UCSD-AML1 (cell line): ENCODE measurements at regions not wholly inside any gene's neighbourhood (a gene's known extent, or its start where the extent isn't known, plus 50 kb on each side); places are given as distances from the start of the nearest gene placed in this dataset.

Experiments used
- DNase-seq: peaks from one replicate; lab custom pipeline; 2025; ENCODE audit not compliant: unreplicated experiment; lab: John Stamatoyannopoulos, UW

- DNase-seq, result no peak
Measured at GRCh38 chr1:199762572-199762971, 264.9 kb upstream of the NR5A2 start.

DNA sequence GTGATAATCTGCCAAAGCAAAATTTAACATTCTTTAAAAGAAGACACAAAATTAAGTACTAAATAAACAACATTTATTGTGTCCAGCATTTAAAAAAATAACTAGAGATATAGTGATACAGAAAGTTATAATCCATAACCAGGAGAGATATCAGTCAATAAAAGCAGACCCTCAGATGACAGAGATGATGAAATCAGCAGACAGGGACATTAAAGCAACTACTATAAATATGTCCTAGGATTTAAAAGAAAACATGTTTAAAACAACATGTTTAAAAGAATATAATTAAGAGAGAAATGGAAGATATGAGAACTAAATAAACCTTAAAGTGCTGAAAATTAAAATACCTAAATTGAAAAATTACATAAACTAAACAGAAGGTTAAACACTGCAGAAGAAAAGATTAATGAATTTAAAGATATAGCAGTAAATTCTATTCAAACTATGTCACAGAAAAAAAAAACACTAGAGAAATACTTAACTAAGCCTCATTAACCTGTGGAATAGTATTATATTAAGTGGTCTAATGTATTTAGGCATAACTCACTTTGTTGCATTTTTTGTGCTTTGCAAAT is 261.2 kb upstream of the NR5A2 start:
- DNase-seq, result no peak

- DNase-seq, result no peak
Measured at GRCh38 chr1:199767700-199768099, 259.8 kb upstream of the NR5A2 start.

DNA sequence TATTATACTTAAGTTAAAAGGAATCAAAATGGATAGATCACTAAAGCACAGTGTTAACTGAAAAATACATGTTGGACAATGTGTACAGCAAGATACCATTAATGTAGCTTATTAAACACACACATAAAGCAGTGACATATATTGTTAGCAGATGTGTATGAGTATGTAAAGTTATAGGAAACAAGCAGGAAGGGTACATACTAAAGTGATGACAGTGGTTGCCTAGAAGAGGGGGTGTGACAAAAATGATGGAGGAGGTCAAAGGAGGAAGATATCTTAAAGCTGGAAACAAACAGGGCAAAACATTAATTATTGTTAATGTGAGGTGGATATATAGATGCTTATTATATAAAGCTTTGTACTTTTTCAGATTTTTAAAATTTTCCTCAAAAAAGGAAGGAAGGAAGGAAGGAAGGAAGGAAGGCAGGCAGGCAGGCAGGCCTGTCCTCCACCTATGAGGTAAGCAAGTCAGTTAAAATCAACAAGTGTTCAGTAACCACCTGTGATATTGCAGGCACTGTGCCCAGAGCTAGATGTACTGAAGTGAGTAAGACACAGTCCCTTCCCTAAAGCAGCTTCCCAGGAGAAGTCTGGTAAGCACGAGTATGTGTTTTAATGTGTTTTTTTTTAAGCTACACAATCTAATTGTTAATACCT is 252.9 kb upstream of the NR5A2 start:
- no peak for DNase-seq

DNA sequence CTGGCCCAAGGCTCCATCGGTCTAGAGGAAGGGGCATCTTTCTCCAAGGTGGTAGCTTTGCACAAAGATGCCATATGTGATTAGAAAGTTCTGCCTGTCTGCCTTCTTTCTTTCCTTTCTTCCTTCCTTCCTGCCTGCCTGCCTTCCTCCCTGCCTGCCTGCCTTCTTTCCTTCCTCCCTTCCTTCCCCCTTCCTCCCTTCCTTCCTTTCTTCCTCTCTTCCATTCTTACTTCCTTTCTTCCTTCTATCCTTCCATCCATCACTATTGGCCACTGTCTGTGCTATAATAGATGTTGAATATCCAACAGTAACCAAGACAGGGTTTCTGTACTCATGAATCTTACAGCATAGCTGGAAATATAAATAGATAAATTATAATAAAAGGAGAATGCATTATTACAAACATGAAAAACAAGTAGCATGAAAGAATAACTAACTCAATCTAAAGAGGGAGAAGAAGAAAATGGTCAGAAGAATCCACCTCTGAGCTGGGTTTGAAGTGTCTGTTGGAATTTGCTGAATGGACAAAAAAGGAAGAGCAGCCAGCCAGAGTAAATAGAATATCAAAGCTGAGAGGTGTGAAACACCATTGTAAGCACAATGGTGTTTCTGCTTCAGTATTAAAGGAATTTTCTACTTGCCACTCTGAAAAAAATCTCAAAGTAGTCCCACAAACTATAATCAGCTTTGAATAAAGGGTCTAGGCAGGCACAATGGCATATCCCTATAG is 250.6 kb upstream of the NR5A2 start:
- no peak for DNase-seq

DNA sequence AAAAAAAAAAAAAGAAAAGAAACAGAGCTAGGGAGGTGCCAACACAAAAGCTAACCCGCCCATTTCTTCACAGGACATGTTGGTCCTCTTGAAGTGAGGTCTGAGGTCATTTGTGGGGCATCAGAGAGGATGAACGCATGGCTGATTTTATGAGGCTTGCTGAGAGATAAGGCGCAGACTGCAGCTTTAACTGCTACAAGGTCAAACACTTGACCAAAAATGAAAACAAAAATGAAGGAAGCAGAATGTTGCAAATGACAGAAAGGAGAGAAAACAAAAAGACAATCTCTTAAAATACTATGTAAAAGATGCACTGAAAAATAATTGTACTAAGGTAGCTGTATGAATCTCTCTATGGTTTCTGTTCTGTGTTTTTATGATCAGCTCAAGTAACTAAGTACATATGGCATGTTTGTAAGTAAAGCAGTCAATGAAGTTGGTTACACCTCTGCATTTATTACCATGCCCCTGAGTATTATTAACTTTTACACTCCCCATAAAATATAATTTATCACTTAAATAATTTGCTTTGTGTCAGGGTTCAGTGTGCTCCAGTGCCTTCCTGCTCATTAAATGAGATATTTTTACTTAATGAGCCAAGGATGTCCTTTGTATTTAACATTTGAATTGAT is 249.1 kb upstream of the NR5A2 start:
- no peak for DNase-seq

GRCh38 chr1:199780091-199780490 is 247.4 kb upstream of the NR5A2 start:
- DNase-seq, result no peak

DNA sequence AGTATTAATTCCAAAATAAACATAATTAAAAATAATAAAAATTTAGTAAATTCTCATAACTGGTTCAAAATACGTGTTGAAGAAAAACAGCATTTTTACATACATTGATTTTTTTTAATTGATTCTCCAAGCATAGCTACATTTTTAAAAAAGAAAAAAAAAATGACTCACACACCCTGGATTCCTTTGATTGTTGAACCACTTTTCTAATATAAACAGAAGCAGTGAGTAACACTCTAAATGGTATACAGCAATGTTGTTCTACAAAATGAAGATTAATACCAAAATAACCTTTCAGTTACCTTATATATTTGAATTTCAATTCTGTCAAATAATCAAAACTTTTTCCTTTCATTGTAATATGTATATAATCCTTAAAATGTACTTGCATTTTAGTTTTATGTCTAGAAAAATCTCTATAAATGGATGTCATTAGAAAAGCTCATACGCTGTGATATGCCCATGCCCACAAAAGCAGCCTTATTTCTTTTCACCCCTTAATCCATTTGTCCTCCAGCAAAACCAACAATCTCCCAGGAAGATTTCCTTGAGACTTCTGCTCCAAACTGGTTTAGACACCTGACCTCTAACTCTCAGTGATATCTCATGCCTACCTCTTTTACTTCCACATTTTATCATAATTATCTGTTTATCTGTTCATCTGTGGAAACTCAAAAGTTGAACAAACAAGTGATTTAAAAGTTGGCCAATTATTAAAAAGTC is 246.4 kb upstream of the NR5A2 start:
- DNase-seq, result no peak

GRCh38 chr1:199784138-199784895 is 243.2 kb upstream of the NR5A2 start:
- no peak for DNase-seq

- no peak for DNase-seq
Measured at GRCh38 chr1:199786695-199787094, 240.8 kb upstream of the NR5A2 start.

DNA sequence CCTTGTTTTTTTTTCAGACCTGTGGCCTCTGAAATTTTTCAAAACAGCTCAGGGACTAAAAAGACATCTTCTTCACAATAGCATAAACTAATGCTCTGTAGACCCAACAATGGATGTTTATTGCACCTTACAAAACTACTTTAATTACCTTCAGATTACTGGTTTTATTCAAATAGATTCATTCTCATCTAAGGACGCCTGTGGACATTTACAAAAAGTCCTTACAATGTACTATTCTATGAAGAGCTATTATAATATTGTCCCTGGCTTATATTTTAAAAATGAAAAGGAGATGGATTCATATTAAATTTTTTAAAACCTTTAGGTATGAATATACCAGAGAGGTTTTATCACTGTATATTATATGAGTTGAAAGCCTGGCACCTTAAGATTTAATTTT is 238.4 kb upstream of the NR5A2 start:
- DNase-seq, result no peak

DNA sequence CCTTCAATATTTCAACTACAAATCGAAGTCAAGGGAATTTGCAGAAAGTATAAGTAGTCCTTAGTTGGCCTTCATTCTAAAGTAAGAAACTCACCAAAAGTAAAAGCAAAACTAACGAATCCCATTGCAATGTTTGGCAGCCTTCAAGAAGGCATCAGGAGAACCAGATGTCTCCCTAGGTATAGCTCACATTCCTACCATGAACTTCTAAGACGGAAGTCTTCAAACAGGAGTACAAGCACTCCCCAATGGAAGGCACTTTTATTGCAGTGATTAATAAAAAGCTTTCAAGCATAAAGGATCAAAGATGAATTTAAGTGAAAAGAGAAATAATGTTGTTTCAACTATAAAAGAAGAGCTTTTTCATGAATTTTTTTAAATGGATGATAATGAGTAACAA is 236.0 kb upstream of the NR5A2 start:
- no peak for DNase-seq

DNA sequence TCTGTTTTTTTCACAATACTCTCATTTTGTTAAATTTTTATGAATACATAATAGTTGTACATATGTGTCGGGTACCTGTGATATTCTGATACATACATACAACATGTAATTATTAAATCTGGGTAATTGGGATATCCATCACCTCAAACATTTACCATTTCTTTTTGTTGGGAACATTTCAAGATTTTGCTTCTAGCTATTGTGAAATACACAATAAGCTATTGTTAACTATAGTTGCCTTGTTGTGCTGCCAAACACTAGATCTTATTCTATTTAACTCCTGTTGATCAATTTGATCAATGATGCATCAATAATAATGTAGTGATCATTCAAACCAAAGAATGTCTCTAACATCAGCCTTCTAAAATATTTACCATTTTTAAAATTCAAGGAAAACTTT is 234.6 kb upstream of the NR5A2 start:
- DNase-seq, result no peak

GRCh38 chr1:199794105-199794863 is 233.2 kb upstream of the NR5A2 start:
- no peak for DNase-seq

DNA sequence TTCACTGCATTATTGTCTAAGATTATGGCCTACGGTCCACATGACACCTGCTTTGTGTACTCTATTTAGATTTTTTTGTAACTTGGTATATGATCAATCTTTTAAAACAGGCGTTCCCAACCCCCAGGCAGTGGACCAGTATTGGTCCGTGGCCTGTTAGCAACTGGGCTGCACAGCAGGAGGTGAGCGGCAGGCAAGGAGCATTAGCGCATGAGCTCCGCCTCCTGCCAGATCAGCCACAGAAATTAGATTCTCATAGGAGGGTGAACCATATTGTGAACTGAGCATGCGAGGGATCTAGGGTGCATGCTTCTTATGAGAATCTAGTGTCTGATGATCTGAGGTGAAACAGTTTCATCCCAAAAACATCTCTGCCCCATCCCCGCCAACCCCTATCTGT is 228.4 kb upstream of the NR5A2 start:
- no peak for DNase-seq

DNA sequence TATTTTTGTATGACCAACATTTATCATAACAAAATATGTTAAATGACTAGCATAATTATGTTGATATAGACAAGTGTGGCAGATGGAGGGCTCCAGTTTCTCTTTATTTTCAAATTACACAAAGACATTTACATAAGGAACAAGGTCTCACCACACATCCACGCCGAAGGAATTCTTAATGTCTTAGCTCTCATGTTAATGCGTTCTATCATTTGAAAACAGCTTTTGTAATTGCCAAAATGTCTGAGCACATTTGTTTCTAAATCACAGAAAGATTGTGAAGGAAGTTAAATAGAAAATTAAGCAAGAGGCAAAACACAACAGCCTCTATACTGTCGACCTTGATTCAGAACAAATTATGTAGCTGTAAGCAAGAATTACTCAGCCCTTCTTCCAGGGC is 223.0 kb upstream of the NR5A2 start:
- DNase-seq, result no peak

DNA sequence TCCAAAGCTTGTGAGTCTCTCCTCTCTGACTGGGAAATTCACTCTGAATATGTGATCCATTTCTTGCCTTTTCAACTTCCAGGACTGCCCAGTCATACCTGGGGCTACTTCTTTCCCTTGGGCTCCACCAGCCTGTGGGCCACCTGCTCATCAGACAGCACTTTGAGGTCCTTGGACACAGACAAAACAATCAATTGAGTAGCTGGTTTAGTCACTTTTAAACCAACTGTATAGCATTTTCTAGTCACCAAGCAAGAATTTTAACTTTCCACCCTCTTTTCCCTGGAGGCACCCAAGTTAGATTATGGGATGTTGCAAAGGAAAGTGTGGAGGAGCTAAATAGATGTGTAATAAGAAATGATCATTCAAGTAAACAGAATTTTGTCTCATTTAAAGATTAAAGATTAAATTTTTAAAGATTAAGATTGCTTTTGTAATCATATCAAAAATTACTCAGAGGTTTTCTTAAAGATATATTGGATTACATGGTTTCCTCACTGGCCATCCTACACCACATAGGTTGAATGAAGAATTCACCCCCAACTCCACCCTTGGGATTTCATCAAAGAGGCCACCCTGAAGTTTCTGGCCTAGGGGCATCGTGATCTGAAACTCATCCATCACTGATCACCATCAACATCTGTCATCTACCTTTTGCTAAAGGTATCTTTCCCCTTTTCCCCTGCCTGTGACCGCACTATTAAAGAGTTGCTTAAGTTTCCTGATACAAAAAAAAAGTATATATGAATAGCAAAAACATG is 219.2 kb upstream of the NR5A2 start:
- DNase-seq, result no peak

DNA sequence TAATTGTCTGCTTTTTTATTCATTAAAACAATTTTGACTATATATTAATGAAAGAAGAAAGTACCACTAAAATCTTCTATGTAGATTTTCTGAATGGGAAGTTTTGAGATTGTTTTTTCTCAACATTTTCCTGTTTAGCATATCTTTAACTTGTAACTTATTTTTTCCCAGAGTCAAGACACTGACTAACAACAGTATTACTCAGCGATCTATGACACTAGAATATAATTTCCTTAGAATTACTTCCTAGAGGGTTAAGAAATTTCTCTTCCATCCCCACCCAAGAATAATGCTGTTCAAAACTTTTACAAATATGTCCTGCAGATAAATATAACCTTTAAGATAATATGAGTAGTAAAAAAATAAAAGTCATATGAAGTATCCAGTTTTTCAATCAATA is 218.2 kb upstream of the NR5A2 start:
- no peak for DNase-seq

- DNase-seq, result no peak
Measured at GRCh38 chr1:199811163-199811562, 216.3 kb upstream of the NR5A2 start.
